SHP77 treated with DMSO at 0.1 percent for 48 hours (cell line): ENCODE measurements at regions not wholly inside any gene's neighbourhood (a gene's known extent, or its start where the extent isn't known, plus 50 kb on each side); places are given as distances from the start of the nearest gene placed in this dataset.
"Not testable (repeated sequence)": the region's sequence is repeated elsewhere in the genome, so short reads cannot be mapped to it uniquely, and the experiment has no call there.

ENCODE experiments used
- DNase-seq: peaks from one replicate; lab custom pipeline; 2025; lab: John Stamatoyannopoulos, UW

- no peak for DNase-seq
Measured at GRCh38 chr18:30446605-30447004, 595.9 kb downstream of the DSC3 start.

DNA sequence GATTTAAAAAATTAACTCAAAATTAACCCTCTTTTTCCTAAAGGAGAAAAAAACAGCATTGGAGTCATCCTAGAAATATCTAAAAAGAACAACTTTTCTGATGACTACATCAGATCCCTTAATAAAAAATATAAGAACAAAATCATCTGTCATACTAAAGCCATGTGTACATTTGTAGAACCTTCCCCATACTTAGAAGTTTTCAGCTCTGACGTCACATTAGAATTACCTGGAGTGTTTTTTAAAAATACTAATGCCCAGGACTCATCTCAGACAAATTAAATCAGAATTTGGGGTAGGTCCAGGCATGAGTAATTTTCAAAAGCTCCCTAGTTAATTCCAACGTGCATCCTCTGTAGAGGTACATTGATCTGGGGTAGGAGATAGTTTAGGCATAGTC is 598.0 kb downstream of the DSC3 start:
- DNase-seq, result no peak

- no peak for DNase-seq
Measured at GRCh38 chr18:30440351-30440750, 602.2 kb downstream of the DSC3 start.

- no peak for DNase-seq
Measured at GRCh38 chr18:30439174-30439573, 603.4 kb downstream of the DSC3 start.

DNA sequence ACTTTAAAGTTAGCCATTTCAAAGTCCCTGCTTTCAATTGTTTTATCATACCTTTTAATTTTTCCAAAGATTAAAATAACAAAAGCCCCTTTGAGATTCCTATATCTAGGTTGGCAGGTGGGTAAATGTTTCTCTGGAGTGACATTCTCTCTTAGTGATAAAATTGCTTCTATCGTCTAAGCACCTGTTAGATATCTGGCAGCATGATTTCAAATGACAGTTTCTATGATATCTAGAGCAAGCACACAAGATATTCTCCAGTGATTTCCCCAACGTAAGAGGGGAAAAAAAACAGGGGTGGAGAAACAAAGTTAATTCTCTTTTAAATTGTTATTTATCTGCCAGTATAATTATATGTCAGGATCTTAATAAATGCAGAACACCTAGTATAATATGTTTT is 610.2 kb downstream of the DSC3 start:
- DNase-seq, result no peak

- not testable (repeated sequence) for DNase-seq
Measured at GRCh38 chr18:30419399-30419798, 623.1 kb downstream of the DSC3 start.

GRCh38 chr18:30415903-30416302 is 626.6 kb downstream of the DSC3 start:
- DNase-seq, result no peak

- DNase-seq, result no peak
Measured at GRCh38 chr18:30409120-30409519, 633.4 kb downstream of the DSC3 start.

DNA sequence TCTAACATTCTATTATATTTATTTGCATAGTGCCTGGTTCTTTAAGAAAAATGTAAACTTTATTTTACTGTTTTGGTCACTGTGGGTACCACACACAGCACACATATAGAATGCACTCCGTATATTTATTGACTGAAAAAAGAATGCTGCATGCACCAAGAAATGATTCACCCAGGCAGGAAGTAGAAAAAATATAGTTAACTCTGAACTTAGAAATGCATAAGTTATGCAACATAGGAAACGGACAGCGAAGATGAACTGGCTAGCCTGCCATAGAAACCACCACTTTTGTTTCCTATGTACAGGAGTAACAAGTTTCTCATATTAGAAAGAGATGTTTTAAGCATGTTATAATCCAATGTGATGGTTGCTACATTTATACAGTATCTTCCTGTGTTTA is 635.8 kb downstream of the DSC3 start:
- no peak for DNase-seq

GRCh38 chr18:30405038-30405437 is 637.5 kb downstream of the DSC3 start:
- DNase-seq, result no peak

GRCh38 chr18:30404422-30404821 is 638.1 kb downstream of the DSC3 start:
- DNase-seq, result no peak

DNA sequence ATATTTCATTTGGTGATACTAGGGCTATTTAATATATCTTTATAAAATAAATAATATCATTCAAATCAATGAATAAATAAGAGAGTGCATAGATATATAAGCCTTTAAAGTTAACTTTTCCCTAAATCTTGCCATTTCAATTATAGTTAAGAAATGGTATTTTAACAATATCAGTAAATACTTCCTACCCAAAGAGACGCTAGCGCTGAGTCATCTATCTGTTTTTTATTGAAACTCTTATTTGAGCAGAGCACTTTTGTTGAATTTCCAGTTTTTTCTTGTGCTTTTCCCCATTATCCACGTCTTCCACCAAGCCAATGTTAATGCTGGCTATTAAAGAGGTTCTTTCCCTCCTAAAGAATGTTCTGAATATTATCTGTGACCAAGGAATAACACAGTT is 639.3 kb downstream of the DSC3 start:
- no peak for DNase-seq

- DNase-seq, result no peak
Measured at GRCh38 chr18:30387401-30387800, 655.1 kb downstream of the DSC3 start.

DNA sequence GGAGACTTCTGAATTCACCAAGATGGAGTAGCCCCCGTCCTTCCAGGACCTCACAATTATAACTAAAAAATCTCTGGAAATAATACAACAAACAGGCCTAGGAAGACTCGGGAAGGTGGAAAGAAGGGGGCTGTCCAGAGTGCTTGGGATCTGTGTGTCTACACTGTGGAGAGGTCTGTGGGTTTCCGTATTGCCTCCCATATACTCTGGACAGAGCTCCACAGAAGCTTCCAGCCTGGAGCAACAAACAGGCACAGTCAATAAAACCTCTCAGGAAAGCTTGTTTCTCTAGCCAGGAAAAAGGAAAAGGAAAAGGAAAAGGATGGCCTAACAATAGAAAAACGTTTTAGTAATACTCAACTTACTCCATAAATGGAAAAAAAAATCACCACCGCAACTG is 655.9 kb downstream of the DSC3 start:
- DNase-seq, result no peak

DNA sequence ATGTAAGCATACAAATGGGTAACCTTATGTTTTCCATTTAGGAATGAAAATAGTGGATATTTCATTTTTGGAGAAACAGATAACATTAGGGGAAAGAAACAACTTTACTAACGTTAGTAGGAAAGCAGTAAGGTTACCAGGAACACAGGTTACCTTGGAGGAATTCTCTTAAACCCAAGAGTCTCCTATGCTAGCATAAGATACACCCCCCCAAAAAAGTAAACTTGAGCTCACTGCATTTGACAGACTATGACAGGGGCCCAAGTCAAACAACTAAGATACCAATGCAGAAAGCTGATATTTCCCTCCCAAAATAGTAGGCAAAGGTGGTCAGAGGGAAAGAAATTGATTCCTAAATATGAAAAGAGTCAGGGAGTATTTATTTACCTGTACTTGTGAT is 656.9 kb downstream of the DSC3 start:
- no peak for DNase-seq

- no peak for DNase-seq
Measured at GRCh38 chr18:30381826-30382225, 660.7 kb downstream of the DSC3 start.

GRCh38 chr18:30378097-30378496 is 664.4 kb downstream of the DSC3 start:
- DNase-seq, result no peak

GRCh38 chr18:30376515-30376914 is 666.0 kb downstream of the DSC3 start:
- no peak for DNase-seq

DNA sequence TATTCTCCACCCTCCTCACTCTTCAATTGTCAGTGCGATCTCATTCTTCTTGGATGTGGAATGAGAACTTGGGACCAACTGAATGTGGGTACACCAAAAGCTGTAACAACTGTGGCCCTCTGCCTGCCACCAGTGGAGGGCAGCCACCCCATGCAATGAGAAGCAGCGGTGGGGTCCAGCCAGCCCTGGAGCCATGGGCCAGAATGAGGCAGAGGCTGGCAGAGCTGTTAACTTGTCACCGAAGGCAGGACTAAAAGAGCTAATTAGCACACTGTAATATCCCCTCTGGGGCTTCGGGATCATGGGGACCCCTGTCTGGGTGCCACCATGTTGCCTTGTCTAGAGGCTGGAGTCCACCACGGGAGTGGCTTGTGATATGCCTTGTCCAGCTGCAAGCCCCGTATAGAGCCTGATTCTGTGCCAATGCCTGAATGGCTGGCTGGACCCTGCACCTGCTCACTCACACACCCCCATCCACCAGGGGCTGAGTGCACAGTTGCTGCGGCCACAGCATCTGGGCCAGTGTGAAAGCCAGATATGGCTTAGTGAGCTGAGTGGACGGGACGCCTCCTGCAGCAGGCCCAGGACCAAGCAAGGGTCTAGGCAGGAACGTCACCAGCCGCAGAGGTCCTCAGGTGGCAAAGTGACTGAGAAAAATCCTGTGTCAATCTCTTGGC is 680.5 kb downstream of the DSC3 start:
- DNase-seq, result no peak

DNA sequence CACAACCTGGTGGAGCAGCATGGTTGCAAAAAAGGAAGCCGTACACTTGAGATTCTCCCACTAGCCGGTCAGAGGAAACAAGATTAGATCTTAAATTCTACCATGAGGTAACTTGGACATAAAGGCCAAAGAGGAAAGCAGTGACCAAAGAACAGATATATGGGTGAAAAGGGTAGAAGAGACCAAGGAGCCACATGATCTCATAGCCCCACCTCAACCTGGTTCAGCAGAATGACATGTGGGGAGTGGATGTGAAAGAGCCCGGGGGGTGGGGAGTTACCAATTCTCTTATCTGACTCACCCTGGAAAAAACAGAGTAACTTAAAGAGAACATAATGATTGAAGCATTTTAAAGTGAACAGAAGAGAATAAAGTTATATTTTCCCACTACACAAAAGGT is 683.0 kb downstream of the DSC3 start:
- no peak for DNase-seq

GRCh38 chr18:30358555-30358954 is 684.0 kb downstream of the DSC3 start:
- DNase-seq, result no peak

DNA sequence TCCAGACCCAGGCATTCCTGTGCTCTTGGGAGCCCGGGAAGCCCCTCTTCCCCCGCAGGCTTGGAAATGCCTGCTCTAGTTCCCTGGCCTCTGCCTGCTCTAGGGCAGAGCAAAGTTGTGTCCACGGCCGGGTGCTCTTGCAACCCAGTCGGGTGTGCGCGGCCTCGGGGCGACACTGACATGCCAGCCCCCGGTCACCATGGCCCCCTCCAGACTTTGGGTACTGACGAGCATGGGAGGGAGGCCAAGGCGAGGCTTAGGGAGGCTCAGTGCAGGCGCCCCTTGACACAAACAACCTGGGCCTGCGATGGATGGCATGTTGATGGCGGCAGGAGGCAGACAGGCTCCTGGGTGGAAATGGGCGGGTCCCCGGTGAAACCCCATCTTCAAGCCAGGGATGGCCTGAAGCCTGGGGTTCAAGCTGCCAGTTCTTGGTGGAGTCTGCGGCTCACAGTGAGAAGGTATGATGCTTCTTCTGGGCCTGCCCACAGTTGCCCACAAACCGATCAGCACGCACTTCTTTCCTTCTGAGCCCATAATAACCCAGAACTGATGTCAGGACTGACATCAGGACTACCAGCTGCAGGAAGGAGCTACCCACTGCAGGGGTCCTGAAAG is 689.9 kb downstream of the DSC3 start:
- DNase-seq, result no peak

- DNase-seq, result no peak
Measured at GRCh38 chr18:30350263-30350662, 692.3 kb downstream of the DSC3 start.

DNA sequence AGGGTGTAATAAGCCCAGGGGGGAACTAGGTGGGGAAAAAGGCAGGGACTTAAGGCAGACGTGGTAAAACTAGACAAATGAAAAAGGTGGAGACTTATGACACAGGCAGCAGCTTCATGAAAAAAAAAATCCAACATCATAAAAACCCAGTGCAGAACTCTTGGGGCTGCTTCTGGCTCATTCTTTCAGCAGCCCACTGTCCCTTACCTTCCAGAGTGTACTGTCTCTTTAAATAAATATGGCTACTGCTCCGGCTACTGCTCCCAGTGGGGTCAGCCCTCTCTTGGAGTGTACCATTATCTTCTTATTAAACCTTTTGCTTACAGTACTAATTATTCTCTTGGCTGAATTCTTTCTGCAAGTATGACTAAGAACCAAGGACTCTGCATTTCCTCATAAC is 699.5 kb downstream of the DSC3 start:
- DNase-seq, result no peak
